Small intestine (tissue), 7 donors: ENCODE measurements at regions not wholly inside any gene's neighbourhood (a gene's known extent, or its start where the extent isn't known, plus 50 kb on each side); places are given as distances from the start of the nearest gene placed in this dataset.

Experiments
- DNase-seq, 2 donors: peaks; one replicate each; pipeline versions ENCODE4 v3.0.0 to v3.0.0-alpha.2; 2013
- FAIRE-seq: peaks from 2 replicates; lab custom pipeline; 2012; peaks lifted over from hg19 to GRCh38; lab: Jason Lieb, UNC
- H3K27ac ChIP-seq, 3 donors: one replicate each; pipeline ENCODE4 v1.5.1; 2013; ENCODE audit warnings: low read length in 2 of 3, mild to moderate bottlenecking in 2 of 3, control low read depth in 1 of 3, inconsistent platforms in 1 of 3, low read depth in 1 of 3, moderate library complexity in 1 of 3
- H3K27me3 ChIP-seq, 3 donors: one replicate each; pipeline ENCODE4 v1.6.1; 2013; ENCODE audit warnings: low read length in 3 of 3, inconsistent platforms in 1 of 3; ENCODE audit not compliant: control insufficient read depth in 3 of 3, insufficient read depth in 3 of 3
- H3K36me3 ChIP-seq, 3 donors: one replicate each; pipeline ENCODE4 v1.6.1; 2013; ENCODE audit warnings: low read length in 3 of 3, inconsistent platforms in 1 of 3, low read depth in 1 of 3, mild to moderate bottlenecking in 1 of 3, moderate library complexity in 1 of 3; ENCODE audit not compliant: control insufficient read depth in 3 of 3, insufficient read depth in 2 of 3
- H3K4me1 ChIP-seq, 3 donors: one replicate each; pipeline ENCODE4 v1.6.1; 2013; ENCODE audit warnings: low read length in 2 of 3, inconsistent platforms in 1 of 3, low read depth in 1 of 3, mild to moderate bottlenecking in 1 of 3, moderate library complexity in 1 of 3; ENCODE audit not compliant: control insufficient read depth in 3 of 3, insufficient read depth in 2 of 3
- H3K4me3 ChIP-seq, 3 donors: one replicate each; pipeline ENCODE4 v1.5.1; 2013; ENCODE audit warnings: low read length in 3 of 3, control low read depth in 1 of 3, inconsistent platforms in 1 of 3, low read depth in 1 of 3, mild to moderate bottlenecking in 1 of 3, moderate library complexity in 1 of 3
- H3K9me3 ChIP-seq, 2 donors: one replicate each; pipeline ENCODE4 v1.6.1; 2013; ENCODE audit warnings: low read depth in 1 of 2, low read length in 1 of 2; ENCODE audit not compliant: control insufficient read depth in 2 of 2, insufficient read depth in 1 of 2
- WGBS, 3 donors: extraction: QIAGEN DNeasy Blood & Tissue Kit; methylation state at CpG; one replicate each; pipeline ENCODE4 v1.1.7; 2013; 5-methylcytosine and 5-hydroxymethylcytosine counted together
- donor health status: healthy with polysubstance abuse.
- donor health status: control.
- donor health status: control.
- donor health status: Bipolar disorder and iron deficiency.
- donor health status: healthy.

DNA sequence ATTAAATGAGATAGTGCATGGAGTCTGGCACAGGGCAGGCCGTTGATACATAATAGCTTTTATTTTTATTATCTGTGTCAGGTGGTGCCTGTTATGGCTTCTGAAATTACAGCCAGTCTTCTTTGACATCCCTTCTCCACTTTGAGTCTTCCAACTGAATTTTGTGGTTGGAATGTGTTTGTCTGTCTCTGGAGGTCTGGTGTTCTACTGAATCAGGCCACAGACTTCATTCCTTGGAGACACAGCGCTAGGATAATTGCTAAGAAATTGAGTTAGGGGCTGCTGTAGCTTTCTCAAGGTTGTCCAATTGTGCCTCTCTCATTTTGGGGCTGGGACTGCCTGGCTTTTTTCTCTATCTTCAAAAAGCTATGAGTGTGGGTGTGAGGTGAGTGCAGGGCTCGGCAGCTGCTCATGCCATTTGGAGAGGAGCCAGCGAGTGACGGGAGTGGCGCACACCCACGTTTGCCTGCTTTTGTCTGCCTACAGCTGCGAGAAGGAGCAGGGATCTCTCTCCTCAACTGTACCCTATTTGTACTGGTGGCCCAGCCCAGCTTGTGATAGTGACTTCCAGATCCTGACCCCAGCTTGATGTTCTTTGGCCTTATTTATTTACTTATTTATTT, 49.8 kb upstream of the SYN2 start:
- DNase-seq (peak in 1 of 2 donors; percentile 41), FAIRE-seq (no peak)
- Histone ChIP-seq H3K27ac (no peak overlapping the region), H3K9me3 (no peaks in the 10 kb centered on the region), H3K27me3 (no peaks in the 10 kb centered on the region), H3K36me3 (no peaks in the 10 kb centered on the region), H3K4me3 (no peak overlapping the region), H3K4me1 (no peaks in the 10 kb centered on the region)
- 10 to 52% (median 30%) methylated on average over 8 of the region's 8 CpGs for WGBS, 3 donors
